Thyroid gland (tissue), 4 donors: ENCODE measurements at regions not wholly inside any gene's neighbourhood (a gene's known extent, or its start where the extent isn't known, plus 50 kb on each side); places are given as distances from the start of the nearest gene placed in this dataset.

Experiments
- CTCF ChIP-seq, 6 experiments: fragments of 200-600 bp in 3 of 6; fragments of 450-650 bp in 3 of 6; sonication (generic) in 3 of 6; IDR thresholded peaks; one replicate each; pipeline ENCODE4 v1.5.1; 2016 to 2019; ENCODE audit warnings: antibody characterized with exemption in 6 of 6, mild to moderate bottlenecking in 2 of 6, inconsistent platforms in 1 of 6, moderate library complexity in 1 of 6
- POLR2A ChIP-seq, 2 donors: fragments of 450-650 bp; IDR thresholded peaks; one replicate each; pipeline ENCODE4 v1.6.1; 2017; ENCODE audit warnings: antibody characterized with exemption in 2 of 2, mild to moderate bottlenecking in 2 of 2, moderate library complexity in 1 of 2

GRCh38 chr10:23696476-23696875, 257.6 kb downstream of the OTUD1 start:
- TF ChIP-seq CTCF (IDR thresholded peaks at IDR 0.05) (no peak), POLR2A (IDR thresholded peaks at IDR 0.05) (no peak)
